Lung (tissue), 11 donors: ENCODE measurements at regions not wholly inside any gene's neighbourhood (a gene's known extent, or its start where the extent isn't known, plus 50 kb on each side); places are given as distances from the start of the nearest gene placed in this dataset.
A peak's percentile ranks its signal among the peaks of the same experiment; 100 is the strongest.
"Not testable (repeated sequence)": the region's sequence is repeated elsewhere in the genome, so short reads cannot be mapped to it uniquely, and the experiment has no call there.

Experiments
- ATAC-seq: fragments of 200-7000 bp; cut with Tn5 transposase; one replicate; pipeline ENCODE4 v1.9.1; 2020; ENCODE audit warnings: moderate number of reproducible peaks; ENCODE audit not compliant: insufficient read depth, low FRiP score
- DNase-seq, 3 donors: peaks; one replicate each; pipeline ENCODE4 v3.0.0-alpha.2; 2013 to 2017
- H3K27ac ChIP-seq, 2 donors: one replicate each; pipeline ENCODE4 v1.5.1; 2013; ENCODE audit warnings: mild to moderate bottlenecking in 2 of 2, moderate library complexity in 2 of 2, control low read depth in 1 of 2, inconsistent platforms in 1 of 2, low read depth in 1 of 2, low read length in 1 of 2
- H3K27me3 ChIP-seq, 3 donors: one replicate each; pipeline ENCODE4 v1.5.1; 2013; ENCODE audit warnings: low read length in 2 of 3; ENCODE audit not compliant: control insufficient read depth in 3 of 3, insufficient read depth in 3 of 3
- H3K36me3 ChIP-seq, 4 donors: one replicate each; pipeline ENCODE4 v1.5.1; 2013; ENCODE audit warnings: low read length in 4 of 4, mild to moderate bottlenecking in 1 of 4, moderate library complexity in 1 of 4; ENCODE audit not compliant: control insufficient read depth in 4 of 4, insufficient read depth in 4 of 4
- H3K4me1 ChIP-seq, 5 donors: one replicate each; pipeline ENCODE4 v1.5.1; 2013; ENCODE audit warnings: low read length in 5 of 5, mild to moderate bottlenecking in 2 of 5, moderate library complexity in 1 of 5; ENCODE audit not compliant: control insufficient read depth in 5 of 5, insufficient read depth in 5 of 5
- H3K4me3 ChIP-seq: one replicate; pipeline ENCODE4 v1.5.1; 2013; ENCODE audit warnings: mild to moderate bottlenecking, control low read depth, moderate library complexity
- H3K9ac ChIP-seq, 2 donors: one replicate each; pipeline ENCODE4 v1.5.1; 2013; ENCODE audit warnings: low read length in 2 of 2, control low read depth in 1 of 2; ENCODE audit not compliant: insufficient read depth in 1 of 2
- H3K9me3 ChIP-seq, 4 donors: one replicate each; pipeline ENCODE4 v1.5.1; 2013; ENCODE audit warnings: low read length in 3 of 4, mild to moderate bottlenecking in 1 of 4, moderate library complexity in 1 of 4; ENCODE audit not compliant: control insufficient read depth in 4 of 4, insufficient read depth in 3 of 4
- WGBS, 2 donors: extraction: QIAGEN DNeasy Blood & Tissue Kit; methylation state at CpG; one replicate each; pipeline ENCODE4 v1.1.7; 2013; 5-methylcytosine and 5-hydroxymethylcytosine counted together
- TF ChIP-seq, protein P1 (sequence below): IDR thresholded peaks from 2 replicates; pipeline ENCODE4 v1.5.1; 2012; ENCODE audit warnings: mild to moderate bottlenecking; ENCODE audit errors: control extremely low read depth, extremely low read depth
- donor health status: control.
- donor health status: control.
- donor health status: Bipolar disorder and iron deficiency.
- donor health status: healthy.
- donor health status: DM: yes; HTN: yes; CAD: no.

DNA sequence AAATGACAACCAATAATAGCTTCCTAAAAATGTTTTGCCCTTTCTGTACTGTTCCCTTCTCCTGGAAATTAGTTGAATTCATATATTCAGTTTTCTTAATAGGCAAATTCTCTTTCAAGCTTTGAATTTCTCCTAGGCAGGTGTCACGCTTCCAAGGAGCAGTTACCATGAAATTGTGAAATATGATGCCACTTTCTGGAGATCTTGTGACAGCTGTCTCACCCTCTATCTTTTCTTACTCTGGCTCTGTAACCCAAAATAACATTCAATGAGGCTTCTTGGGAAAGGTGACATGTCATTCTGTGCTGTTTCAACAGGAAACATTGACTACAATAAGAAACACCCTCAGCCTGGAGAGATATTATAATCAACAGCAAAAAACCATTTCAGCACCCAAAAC is 80.3 kb upstream of the MRI1 start:
- no peaks in the 10 kb centered on the region for H3K36me3 ChIP-seq
- H3K4me1 ChIP-seq: no peaks in the 10 kb centered on the region
- no peak overlapping the region for H3K9ac ChIP-seq
- H3K27me3 ChIP-seq: no peaks in the 10 kb centered on the region
- peaks cover 0 to 11% (median 7%) of the 10 kb centered on the region in 4 donors for H3K9me3 ChIP-seq
- DNase-seq (no peak), ATAC-seq (no peak)
- TF ChIP-seq, protein P1, sequence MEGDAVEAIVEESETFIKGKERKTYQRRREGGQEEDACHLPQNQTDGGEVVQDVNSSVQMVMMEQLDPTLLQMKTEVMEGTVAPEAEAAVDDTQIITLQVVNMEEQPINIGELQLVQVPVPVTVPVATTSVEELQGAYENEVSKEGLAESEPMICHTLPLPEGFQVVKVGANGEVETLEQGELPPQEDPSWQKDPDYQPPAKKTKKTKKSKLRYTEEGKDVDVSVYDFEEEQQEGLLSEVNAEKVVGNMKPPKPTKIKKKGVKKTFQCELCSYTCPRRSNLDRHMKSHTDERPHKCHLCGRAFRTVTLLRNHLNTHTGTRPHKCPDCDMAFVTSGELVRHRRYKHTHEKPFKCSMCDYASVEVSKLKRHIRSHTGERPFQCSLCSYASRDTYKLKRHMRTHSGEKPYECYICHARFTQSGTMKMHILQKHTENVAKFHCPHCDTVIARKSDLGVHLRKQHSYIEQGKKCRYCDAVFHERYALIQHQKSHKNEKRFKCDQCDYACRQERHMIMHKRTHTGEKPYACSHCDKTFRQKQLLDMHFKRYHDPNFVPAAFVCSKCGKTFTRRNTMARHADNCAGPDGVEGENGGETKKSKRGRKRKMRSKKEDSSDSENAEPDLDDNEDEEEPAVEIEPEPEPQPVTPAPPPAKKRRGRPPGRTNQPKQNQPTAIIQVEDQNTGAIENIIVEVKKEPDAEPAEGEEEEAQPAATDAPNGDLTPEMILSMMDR: no peak
- 71 to 76% methylated on average over 1 of the region's 1 CpG for WGBS, 2 donors
- no peak overlapping the region for H3K27ac ChIP-seq
- no peak overlapping the region for H3K4me3 ChIP-seq

DNA sequence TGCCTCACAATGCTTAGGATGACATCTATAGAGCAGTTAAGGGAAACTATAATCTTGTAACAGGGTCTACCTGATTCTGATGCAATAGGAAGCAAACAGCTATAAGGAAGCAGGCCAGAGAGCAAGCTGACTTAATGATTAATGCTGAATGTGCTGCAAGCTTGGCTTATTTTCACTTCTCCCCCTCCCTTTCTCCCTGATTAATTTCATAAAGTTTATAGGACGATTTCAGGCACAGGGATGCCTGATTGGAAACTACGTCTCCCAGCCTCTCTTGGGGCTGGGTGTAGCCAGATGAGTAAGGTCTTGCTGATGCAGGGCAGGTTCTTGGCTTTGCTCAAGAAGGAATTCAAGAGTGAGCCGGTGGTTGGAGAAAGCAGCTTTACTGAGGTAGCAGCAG is 82.8 kb upstream of the MRI1 start:
- Histone ChIP-seq H3K27me3 (no peaks in the 10 kb centered on the region), H3K36me3 (no peaks in the 10 kb centered on the region), H3K9me3 (peaks cover 0 to 11% (median 7%) of the 10 kb centered on the region in 4 donors), H3K4me3 (no peak overlapping the region), H3K9ac (no peak overlapping the region), H3K27ac (no peak overlapping the region), H3K4me1 (no peaks in the 10 kb centered on the region)
- 87 to 91% methylated on average over 3 of the region's 3 CpGs for WGBS, 2 donors
- ATAC-seq: no peak
- TF ChIP-seq, protein P1: no peak
- no peak for DNase-seq

DNA sequence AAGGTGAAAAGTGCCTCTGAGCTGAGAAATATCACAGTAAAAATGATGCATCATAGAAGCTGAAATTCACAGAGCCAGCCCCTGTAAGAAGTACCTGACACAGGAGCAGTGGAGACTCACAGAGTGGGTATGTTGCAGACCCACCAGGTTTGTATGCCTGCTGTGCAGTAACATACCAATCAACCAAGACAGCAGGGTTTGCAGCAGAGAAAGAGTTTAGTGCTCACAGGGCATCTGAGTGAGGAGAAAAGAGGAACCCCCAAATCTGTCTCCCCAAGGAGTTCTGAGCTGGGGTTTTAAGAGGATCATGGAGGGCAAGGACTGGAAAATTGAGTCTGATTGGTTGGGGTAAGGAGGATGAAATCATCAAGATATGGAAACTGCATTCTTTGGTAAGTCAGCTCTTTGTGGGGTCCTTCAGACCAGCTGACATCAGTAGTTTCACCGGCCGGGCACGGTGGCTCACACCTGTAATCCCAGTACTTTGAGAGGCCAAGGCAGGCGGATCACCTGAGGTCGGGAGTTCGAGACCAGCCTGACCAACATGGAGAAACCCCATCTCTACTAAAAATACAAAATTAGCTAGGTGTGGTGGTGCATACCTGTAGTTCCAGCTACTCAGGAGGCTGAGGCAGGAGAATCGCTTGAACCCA is 83.5 kb upstream of the MRI1 start:
- H3K27me3 ChIP-seq, H3K4me3 ChIP-seq, ATAC-seq, H3K36me3 ChIP-seq, H3K27ac ChIP-seq, H3K9ac ChIP-seq, DNase-seq, H3K4me1 ChIP-seq: not testable (repeated sequence)
- WGBS, 2 donors: 96 to 98% methylated on average over 5 to 7 of the region's 7 CpGs
- peaks cover 0 to 11% (median 7%) of the 10 kb centered on the region in 4 donors for H3K9me3 ChIP-seq

DNA sequence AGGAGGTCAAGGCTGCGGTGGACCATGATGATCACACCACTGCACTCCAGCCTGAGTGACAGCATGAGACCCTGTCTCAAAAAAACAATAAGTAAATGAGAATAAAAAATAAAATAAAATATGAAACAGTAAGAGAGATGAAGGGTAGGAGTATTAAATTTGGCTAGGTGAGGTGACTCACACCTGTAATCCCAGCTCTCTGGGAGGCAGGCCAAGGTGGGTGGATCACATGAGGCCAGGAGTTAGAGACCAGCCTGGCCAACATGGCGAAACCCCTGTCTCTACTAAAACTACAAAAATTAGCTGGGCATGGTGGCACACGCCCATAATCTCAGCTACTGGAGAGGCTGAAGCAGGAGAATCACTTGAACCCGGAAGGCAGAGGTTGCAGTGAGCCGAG is 87.4 kb upstream of the MRI1 start:
- DNase-seq, H3K4me1 ChIP-seq, H3K36me3 ChIP-seq, H3K9ac ChIP-seq, H3K27ac ChIP-seq, H3K27me3 ChIP-seq, H3K4me3 ChIP-seq, ATAC-seq: not testable (repeated sequence)
- peaks cover 0 to 11% (median 11%) of the 10 kb centered on the region in 4 donors for H3K9me3 ChIP-seq
- 88 to 90% methylated on average over 5 of the region's 5 CpGs for WGBS, 2 donors

DNA sequence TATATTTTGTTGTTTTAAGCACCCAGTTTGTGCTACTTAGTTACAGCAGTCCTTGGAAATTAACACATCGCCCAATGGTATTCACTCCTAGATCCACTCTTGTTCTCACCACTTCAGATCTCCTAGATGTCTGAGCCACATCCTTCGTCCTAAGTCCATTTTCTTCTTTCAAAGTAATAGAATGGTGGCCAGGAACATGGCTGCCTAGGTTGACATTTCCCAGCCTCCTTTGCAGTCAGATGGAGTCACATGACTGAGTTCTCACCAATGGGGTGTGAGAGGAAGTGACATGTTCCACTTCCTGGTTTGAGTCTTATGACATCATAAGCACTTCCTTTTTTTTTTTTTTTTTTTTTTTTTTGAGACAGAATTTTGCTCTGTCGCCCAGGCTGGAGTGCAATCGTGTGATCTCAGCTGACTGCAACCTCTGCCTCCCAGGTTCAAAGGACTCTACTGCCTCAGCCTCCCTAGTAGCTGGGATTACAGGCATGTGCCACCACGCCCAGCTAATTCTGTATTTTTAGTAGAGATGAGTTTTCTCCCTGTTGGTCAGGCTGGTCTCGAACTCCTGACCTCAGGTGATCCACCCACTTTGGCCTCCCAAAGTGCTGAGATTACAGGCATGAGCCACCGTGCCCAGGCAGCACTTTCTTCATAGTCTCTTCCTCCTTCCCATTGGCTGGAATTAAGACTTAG is 91.7 kb upstream of the MRI1 start:
- not testable (repeated sequence) for H3K27me3 ChIP-seq, H3K9me3 ChIP-seq, H3K27ac ChIP-seq, H3K4me1 ChIP-seq, H3K9ac ChIP-seq, ATAC-seq, H3K36me3 ChIP-seq, H3K4me3 ChIP-seq
- peak in 2 of 3 donors; percentile 1 to 3 for DNase-seq
- WGBS, 2 donors: 95 to 96% methylated on average over 7 of the region's 7 CpGs
